Gastrocnemius medialis (tissue), 4 donors: ENCODE measurements at regions not wholly inside any gene's neighbourhood (a gene's known extent, or its start where the extent isn't known, plus 50 kb on each side); places are given as distances from the start of the nearest gene placed in this dataset.

Experiments used
- POLR2A ChIP-seq, 2 donors: fragments of 450-650 bp; IDR thresholded peaks; one replicate each; pipeline ENCODE4 v1.6.1; 2017; ENCODE audit warnings: antibody characterized with exemption in 2 of 2, mild to moderate bottlenecking in 2 of 2, moderate library complexity in 2 of 2
- TF ChIP-seq, protein P1 (sequence below), 5 experiments: fragments of 450-650 bp in 3 of 5; fragments of 200-600 bp in 2 of 5; sonication (generic) in 2 of 5; IDR thresholded peaks in 4 of 5; conservative IDR thresholded peaks in 1 of 5; 1 replicate in 4 of 5; 2 replicates in 1 of 5; pipeline ENCODE4 v1.5.1; 2016 to 2019; ENCODE audit warnings: antibody characterized with exemption in 5 of 5, mild to moderate bottlenecking in 3 of 5, moderate library complexity in 3 of 5

- TF ChIP-seq, protein P1, sequence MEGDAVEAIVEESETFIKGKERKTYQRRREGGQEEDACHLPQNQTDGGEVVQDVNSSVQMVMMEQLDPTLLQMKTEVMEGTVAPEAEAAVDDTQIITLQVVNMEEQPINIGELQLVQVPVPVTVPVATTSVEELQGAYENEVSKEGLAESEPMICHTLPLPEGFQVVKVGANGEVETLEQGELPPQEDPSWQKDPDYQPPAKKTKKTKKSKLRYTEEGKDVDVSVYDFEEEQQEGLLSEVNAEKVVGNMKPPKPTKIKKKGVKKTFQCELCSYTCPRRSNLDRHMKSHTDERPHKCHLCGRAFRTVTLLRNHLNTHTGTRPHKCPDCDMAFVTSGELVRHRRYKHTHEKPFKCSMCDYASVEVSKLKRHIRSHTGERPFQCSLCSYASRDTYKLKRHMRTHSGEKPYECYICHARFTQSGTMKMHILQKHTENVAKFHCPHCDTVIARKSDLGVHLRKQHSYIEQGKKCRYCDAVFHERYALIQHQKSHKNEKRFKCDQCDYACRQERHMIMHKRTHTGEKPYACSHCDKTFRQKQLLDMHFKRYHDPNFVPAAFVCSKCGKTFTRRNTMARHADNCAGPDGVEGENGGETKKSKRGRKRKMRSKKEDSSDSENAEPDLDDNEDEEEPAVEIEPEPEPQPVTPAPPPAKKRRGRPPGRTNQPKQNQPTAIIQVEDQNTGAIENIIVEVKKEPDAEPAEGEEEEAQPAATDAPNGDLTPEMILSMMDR (IDR thresholded peaks at IDR 0.05 in 4 of 5, conservative IDR thresholded peaks at IDR 0.05 in 1 of 5): no peak
- TF ChIP-seq POLR2A (IDR thresholded peaks at IDR 0.05): no peak
Observed at GRCh38 chr10:131803860-131804425, 96.9 kb upstream of the PPP2R2D start.
